HepG2 (cell line): ENCODE measurements at regions not wholly inside any gene's neighbourhood (a gene's known extent, or its start where the extent isn't known, plus 50 kb on each side); places are given as distances from the start of the nearest gene placed in this dataset.

Experiments used
- ATAC-seq: fragments of 200-7000 bp; cut with Tn5 transposase; 3 replicates; pipeline ENCODE4 v1.9.1; 2020; ENCODE audit warnings: mild to moderate bottlenecking, moderate library complexity
- BruUV-seq: library from RNA; stranded (reverse); fragments of 400-500 nt; replicated peaks from 2 replicates; lab custom pipeline; 2021; lab: Mats Ljungman, UMichigan
- CTCF ChIA-PET: fragments of 300-600 bp; formaldehyde crosslinking; extraction: SDS; loops from one replicate; lab custom pipeline; 2021; ENCODE audit warnings: low total read pairs, inconsistent platforms, low intra/inter-chr PET ratio; lab: Yijun Ruan, JAX
- POLR2A ChIA-PET: fragments of 350-600 bp; sonication (Branson Sonifier 250); formaldehyde crosslinking; loops from one replicate; lab custom pipeline; 2020; ENCODE audit warnings: antibody characterized with exemption, inconsistent platforms; lab: Yijun Ruan, JAX
- DNase-seq: peaks from one replicate; pipeline ENCODE4 v3.0.0-alpha.2; 2015; ENCODE audit warnings: low spot score
- FAIRE-seq: peaks from 3 replicates; lab custom pipeline; 2011; peaks lifted over from hg19 to GRCh38; lab: Jason Lieb, UNC
- H2AFZ ChIP-seq: one replicate; pipeline ENCODE4 v1.6.1; 2011; ENCODE audit warnings: low read length, inconsistent platforms
- H3K27ac ChIP-seq: fragments of 300-600 bp; 3 replicates; pipeline ENCODE4 v1.8.0; 2011; ENCODE audit warnings: mixed run types, mild to moderate bottlenecking, mixed read lengths, low read length, inconsistent platforms; ENCODE audit not compliant: insufficient read depth; ENCODE audit errors: extremely low read length
- H3K27me3 ChIP-seq, 2 experiments: fragments of 200-600 bp in 1 of 2; 2 replicates in 1 of 2; 3 replicates in 1 of 2; pipeline versions ENCODE4 v1.6.0 to v1.8.0; 2011; ENCODE audit warnings: low read length in 2 of 2, mild to moderate bottlenecking in 2 of 2, moderate library complexity in 2 of 2, inconsistent platforms in 1 of 2; ENCODE audit not compliant: insufficient read depth in 2 of 2, control insufficient read depth in 1 of 2
- H3K36me3 ChIP-seq, 2 experiments: fragments of 200-600 bp in 1 of 2; replicated peaks in 1 of 2; 2 replicates in 1 of 2; 3 replicates in 1 of 2; pipeline versions ENCODE4 v1.5.1 to v1.8.0; 2011; ENCODE audit warnings: low read length in 2 of 2, inconsistent platforms in 1 of 2; ENCODE audit not compliant: insufficient read depth in 2 of 2, control insufficient read depth in 1 of 2
- H3K4me1 ChIP-seq: 2 replicates; pipeline ENCODE4 v1.5.1; 2012; ENCODE audit warnings: low read length, inconsistent platforms; ENCODE audit not compliant: insufficient read depth
- H3K4me2 ChIP-seq: 2 replicates; pipeline ENCODE4 v1.6.0; 2011; ENCODE audit warnings: low read depth, low read length, inconsistent platforms
- H3K4me3 ChIP-seq, 3 experiments: fragments of 200-600 bp in 1 of 3; sonication (generic), shearing (Covaris generic) in 1 of 3; replicated peaks in 1 of 3; 2 replicates each; pipeline ENCODE4 v1.5.1; 2011 to 2016; ENCODE audit warnings: low read length in 3 of 3, inconsistent platforms in 2 of 3, low read depth in 2 of 3, mild to moderate bottlenecking in 2 of 3, control low read depth in 1 of 3, mixed read lengths in 1 of 3; ENCODE audit not compliant: insufficient read depth in 1 of 3
- H3K79me2 ChIP-seq: one replicate; pipeline ENCODE4 v1.6.1; 2011; ENCODE audit warnings: low read length, inconsistent platforms; ENCODE audit not compliant: insufficient read depth
- H3K9ac ChIP-seq: 2 replicates; pipeline ENCODE4 v1.6.0; 2011; ENCODE audit warnings: mild to moderate bottlenecking, low read depth, low read length, inconsistent platforms; ENCODE audit not compliant: insufficient read depth
- H3K9me3 ChIP-seq: 2 replicates; pipeline ENCODE4 v1.5.1; 2012; ENCODE audit warnings: mild to moderate bottlenecking, low read length
- H4K20me1 ChIP-seq: 2 replicates; pipeline ENCODE4 v1.6.0; 2011; ENCODE audit warnings: inconsistent platforms, mild to moderate bottlenecking, low read length, moderate library complexity; ENCODE audit not compliant: insufficient read depth
- DBP ChIP-seq: sonication (generic); formaldehyde crosslinking; IDR thresholded peaks from 2 replicates; pipeline ENCODE4 v1.4.0; 2020; ENCODE audit warnings: missing genetic modification reagents; ENCODE audit errors: not compliant biosample characterization
- MTF1 ChIP-seq: sonication (generic); formaldehyde crosslinking; IDR thresholded peaks from 2 replicates; pipeline ENCODE4 v1.5.0; 2020; ENCODE audit warnings: missing genetic modification reagents
- NR3C1 ChIP-seq: sonication (generic); formaldehyde crosslinking; IDR thresholded peaks from 2 replicates; pipeline ENCODE4 v1.4.0; 2020; ENCODE audit warnings: missing genetic modification reagents
- SRSF4 ChIP-seq: fragments of 200-400 bp; formaldehyde crosslinking; IDR thresholded peaks from one replicate; pipeline ENCODE4 v1.6.1; 2018; ENCODE audit warnings: mild to moderate bottlenecking, low read depth, low read length, moderate library complexity; ENCODE audit not compliant: poor library complexity, severe bottlenecking
- TFE3 ChIP-seq: IDR thresholded peaks from 2 replicates; pipeline ENCODE4 v1.6.1; 2016
- ZBTB21 ChIP-seq: sonication (generic); formaldehyde crosslinking; IDR thresholded peaks from 2 replicates; pipeline ENCODE4 v1.4.0; 2020; ENCODE audit warnings: missing genetic modification reagents
- ZNF569 ChIP-seq: sonication (generic); formaldehyde crosslinking; IDR thresholded peaks from 2 replicates; pipeline ENCODE4 v1.5.0; 2020; ENCODE audit warnings: mild to moderate bottlenecking, missing genetic modification reagents, moderate library complexity, borderline replicate concordance
- ZNF781 ChIP-seq: sonication (generic); formaldehyde crosslinking; IDR thresholded peaks from 2 replicates; pipeline ENCODE4 v1.5.1; 2020; ENCODE audit warnings: borderline replicate concordance, mild to moderate bottlenecking, missing genetic modification reagents; ENCODE audit errors: not compliant biosample characterization
- WGBS: methylation state at CpG from one replicate; pipeline ENCODE4 v1.1.6; 2017; ENCODE audit warnings: low lambda C conversion rate; 5-methylcytosine and 5-hydroxymethylcytosine counted together
- in situ Hi-C: cut with HindIII; loops from 2 replicates; pipeline ENCODE4 v1.10.0; 2017; ENCODE audit warnings: low pct_unique_long_range_greater_than_20kb; ENCODE audit not compliant: extremely low pct_ligation_motif_present
- intact Hi-C: fragments of 100-400 bp; cut with micrococcal nuclease; formaldehyde crosslinking; loops from one replicate; pipeline ENCODE4 v1.10.0; 2022; ENCODE audit not compliant: unreplicated experiment
- TF ChIP-seq, protein P1 (sequence below): IDR thresholded peaks from 2 replicates; pipeline ENCODE4 v1.6.1; 2016; ENCODE audit warnings: low read depth

DNA sequence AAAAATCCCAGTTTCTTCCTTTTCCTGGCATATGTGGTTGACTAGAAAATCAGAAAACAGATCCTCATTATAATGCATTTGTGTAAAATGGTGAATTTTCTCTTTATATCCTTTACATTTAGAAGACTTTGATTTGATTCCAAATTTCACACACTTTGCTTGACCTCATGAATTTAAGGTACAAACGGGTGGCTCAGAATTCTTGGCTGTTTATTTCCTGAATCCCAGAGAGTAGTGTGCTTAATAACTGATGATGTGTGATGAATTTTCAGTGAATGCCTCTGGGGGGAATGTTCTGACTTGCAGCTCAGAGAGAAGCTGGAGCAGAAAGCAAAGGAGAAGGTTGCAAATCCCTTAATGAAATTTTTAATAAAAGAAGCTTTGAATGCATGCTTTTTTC is 126.8 kb downstream of the SPATA31D1 start:
- WGBS: 7% methylated on average over 1 of the region's 1 CpG
- H4K20me1 ChIP-seq: no peaks in the 10 kb centered on the region
- ChIA-PET POLR2A (no interaction called here), CTCF (no interaction called here)
- no peak for FAIRE-seq
- no peak overlapping the region for H2AFZ ChIP-seq
- no peaks in the 10 kb centered on the region for H3K36me3 ChIP-seq
- no TSS peak for BruUV-seq
- no peak overlapping the region for H3K4me2 ChIP-seq
- TF ChIP-seq ZNF781 (CRISPR knock-in tag) (no peak), NR3C1 (CRISPR knock-in tag) (no peak), ZNF569 (CRISPR knock-in tag) (no peak), DBP (CRISPR knock-in tag) (no peak), MTF1 (CRISPR knock-in tag) (no peak), SRSF4 (no peak), TFE3 (no peak), ZBTB21 (CRISPR knock-in tag) (no peak)
- TF ChIP-seq, protein P1, sequence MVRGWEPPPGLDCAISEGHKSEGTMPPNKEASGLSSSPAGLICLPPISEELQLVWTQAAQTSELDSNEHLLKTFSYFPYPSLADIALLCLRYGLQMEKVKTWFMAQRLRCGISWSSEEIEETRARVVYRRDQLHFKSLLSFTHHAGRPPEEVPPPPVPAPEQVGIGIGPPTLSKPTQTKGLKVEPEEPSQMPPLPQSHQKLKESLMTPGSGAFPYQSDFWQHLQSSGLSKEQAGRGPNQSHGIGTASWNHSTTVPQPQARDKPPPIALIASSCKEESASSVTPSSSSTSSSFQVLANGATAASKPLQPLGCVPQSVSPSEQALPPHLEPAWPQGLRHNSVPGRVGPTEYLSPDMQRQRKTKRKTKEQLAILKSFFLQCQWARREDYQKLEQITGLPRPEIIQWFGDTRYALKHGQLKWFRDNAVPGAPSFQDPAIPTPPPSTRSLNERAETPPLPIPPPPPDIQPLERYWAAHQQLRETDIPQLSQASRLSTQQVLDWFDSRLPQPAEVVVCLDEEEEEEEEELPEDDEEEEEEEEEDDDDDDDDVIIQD (CRISPR knock-in tag): no peak
- ATAC-seq: no peak
- intact Hi-C loops (no loop called here), in situ Hi-C loops (no loop called here)
- DNase-seq: no peak
- H3K4me1 ChIP-seq: no peaks in the 10 kb centered on the region
- H3K27me3 ChIP-seq: no peaks in the 10 kb centered on the region
- H3K27ac ChIP-seq: no peak overlapping the region
- no peaks in the 10 kb centered on the region for H3K9me3 ChIP-seq
- H3K4me3 ChIP-seq: no peak overlapping the region
- H3K79me2 ChIP-seq: no peaks in the 10 kb centered on the region
- H3K9ac ChIP-seq: no peak overlapping the region
